EH (cell line): ENCODE measurements at regions not wholly inside any gene's neighbourhood (a gene's known extent, or its start where the extent isn't known, plus 50 kb on each side); places are given as distances from the start of the nearest gene placed in this dataset.
"Not testable (repeated sequence)": the region's sequence is repeated elsewhere in the genome, so short reads cannot be mapped to it uniquely, and the experiment has no call there.

Experiments used
- DNase-seq: peaks from one replicate; pipeline ENCODE4 v3.0.0-alpha.2; 2015; ENCODE audit warnings: low read depth

DNA sequence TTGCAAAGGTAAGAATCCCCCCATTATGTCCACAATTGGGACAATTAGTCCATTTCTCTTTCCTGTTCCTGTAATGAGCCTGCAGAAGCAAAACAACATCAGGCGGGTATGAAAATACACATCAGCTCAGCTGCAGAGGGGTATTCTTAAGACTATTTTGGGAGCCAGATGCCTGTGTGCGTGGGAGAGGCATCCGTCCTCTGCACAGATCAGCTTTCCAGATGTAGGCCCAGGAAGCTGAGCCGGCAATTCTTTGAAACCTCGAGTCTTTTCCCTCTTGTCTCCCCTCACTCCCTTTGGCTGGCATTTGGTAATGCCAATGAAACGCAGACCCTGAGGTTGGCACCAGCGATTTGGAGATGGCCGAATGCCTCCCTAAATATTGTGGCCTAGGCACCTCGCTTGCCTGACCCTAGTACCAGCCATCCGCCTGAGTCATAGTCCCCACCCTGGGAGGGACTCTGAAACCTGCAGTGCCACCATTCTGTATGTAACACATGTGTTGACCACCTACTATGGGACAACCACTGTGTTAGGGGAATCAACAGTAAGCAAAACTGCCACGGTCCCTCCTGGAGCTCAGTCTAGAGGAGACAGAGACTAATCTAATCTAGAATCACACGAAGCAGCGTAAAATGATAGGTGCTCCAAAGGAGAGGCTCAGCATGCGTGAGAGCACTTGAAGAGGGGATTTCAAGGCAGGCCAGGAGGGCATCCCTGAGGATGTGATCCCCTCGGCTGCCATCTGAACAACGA lies 603.0 kb downstream of the MATN1 start:
- DNase-seq: no peak

DNA sequence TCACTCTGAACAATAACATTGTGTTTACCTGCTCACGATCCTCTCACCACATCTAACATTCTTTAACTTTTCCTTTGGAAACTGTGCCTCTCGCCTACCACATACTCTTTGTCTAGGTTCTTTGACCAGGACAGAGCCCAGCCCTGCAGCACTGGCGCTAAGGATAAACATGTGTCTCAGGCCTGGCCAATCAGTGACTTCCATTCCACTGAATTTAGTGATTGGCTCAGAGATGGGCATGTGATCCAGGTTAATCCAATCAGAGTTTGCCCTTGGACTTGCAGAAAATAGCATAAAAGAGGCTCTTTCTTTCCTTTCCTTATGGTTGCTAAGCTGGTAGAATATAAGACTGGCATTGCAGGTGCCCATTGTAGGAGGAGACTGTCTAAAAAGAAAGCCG lies 605.7 kb downstream of the MATN1 start:
- DNase-seq: peak; percentile 14

DNA sequence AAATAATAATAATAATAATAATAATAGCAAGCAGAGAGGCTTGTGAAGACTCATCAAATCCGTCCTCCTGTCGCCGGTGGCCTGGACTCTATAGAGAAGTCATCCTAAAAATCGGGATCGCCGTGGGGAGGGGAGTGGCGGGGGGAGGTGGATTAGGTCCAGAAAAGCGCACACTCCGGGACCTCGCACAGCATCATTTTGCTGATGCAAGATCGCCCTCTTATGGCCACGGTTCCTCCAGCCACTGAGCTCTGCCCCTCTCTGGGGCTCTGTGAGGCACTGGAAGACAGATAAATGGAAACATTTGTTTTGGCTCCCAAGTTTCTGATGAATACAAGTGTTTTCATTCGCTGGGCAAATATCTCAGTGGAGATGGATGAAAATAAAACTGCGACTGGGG lies 612.0 kb downstream of the MATN1 start:
- peak; percentile 52 for DNase-seq

DNA sequence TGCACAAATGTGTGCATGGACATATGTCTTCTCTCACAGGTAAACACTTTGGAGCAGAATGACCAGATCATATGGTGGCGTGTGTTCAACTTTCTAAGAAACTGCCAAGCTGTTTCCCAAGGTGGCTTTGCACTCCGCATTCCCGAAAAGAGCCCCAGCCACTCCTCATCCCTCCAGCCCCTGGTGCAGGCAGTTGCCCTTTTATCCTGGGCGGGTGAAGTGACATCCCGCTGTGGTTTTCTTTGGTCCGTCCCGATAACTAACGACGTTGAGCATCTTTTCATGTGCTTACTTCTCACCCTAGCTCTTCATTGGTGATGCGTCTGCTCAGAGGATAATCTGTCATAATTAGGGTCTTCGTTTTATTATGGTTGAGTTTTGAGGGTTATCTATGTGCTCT lies 612.5 kb downstream of the MATN1 start:
- DNase-seq: no peak

DNA sequence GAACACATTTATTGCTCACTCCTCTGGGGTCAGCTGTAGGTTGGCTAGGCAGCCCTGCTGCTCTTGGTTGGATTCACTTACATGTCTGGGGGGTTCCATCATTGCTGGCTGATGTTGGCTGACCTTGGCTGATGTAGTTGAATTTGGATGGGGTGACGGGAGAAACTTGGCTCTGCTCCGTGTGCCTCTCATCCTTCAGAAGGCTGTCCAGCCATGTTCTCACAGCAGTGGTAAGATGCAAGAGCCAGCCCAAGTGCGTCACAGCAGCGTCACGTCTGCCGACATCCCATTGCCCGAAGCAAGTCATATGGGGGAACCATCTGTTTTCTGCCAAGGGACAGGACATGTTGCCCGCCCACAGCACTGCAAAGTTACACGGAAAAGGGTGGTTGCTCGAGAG lies 613.5 kb downstream of the MATN1 start:
- DNase-seq: peak; percentile 56

DNA sequence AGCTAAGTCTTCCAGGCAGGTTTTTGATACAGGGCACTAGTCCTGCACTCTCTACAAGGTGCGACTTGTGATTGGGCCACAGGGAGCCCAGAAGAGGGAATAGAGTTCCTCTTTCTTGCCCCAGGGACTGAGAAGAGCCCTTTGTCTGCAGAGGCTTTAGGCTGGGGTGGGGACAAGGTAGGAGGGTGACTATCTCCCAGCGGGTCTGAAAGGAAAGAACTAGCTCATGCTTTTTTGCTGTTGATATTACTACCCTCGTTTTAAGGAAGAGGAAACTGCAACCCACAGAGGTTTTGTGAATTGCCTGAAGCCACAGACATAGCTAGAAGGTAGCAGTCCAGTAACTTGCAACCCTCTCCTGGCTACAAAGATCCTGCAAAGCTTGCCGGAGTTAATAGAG lies 615.2 kb downstream of the MATN1 start:
- DNase-seq: no peak

DNA sequence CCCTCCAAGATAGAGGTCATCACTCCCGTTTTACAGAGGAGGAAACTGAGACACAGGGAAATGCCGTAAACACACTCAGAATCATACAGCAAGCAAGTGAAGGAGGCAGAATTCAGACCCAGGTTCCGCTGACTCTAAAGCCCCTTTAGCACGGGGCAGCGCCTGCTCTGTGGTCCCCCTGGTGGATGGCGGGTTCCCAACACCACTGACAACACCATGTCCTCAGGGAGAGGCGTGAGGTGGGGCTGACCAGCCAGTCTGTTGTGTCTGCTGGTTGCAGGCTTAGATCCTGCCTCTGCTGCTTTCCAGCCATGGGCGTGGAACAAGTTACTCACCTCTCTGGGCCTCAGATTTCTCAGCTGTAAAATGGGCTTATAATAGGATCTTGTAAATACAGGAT lies 617.3 kb downstream of the MATN1 start:
- DNase-seq: peak; percentile 51

DNA sequence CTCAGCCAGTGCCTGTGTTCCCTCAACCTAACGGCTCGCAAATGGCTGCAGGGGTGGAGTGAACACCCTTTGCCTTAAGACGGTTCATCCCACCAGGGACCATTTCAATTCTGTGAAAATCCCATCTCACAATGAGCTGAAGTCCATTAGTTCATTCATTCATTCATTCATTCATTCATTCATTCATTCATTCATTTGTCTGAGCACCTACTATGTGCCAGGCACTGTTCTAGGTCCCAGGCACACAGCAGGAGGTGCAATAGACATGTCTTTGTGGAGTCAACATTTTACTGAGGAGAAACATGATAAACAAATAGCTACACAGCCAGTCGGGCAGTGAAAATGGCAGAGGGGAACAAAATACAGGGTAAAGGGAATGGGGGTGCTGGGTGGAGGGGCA lies 618.8 kb downstream of the MATN1 start:
- no peak for DNase-seq

DNA sequence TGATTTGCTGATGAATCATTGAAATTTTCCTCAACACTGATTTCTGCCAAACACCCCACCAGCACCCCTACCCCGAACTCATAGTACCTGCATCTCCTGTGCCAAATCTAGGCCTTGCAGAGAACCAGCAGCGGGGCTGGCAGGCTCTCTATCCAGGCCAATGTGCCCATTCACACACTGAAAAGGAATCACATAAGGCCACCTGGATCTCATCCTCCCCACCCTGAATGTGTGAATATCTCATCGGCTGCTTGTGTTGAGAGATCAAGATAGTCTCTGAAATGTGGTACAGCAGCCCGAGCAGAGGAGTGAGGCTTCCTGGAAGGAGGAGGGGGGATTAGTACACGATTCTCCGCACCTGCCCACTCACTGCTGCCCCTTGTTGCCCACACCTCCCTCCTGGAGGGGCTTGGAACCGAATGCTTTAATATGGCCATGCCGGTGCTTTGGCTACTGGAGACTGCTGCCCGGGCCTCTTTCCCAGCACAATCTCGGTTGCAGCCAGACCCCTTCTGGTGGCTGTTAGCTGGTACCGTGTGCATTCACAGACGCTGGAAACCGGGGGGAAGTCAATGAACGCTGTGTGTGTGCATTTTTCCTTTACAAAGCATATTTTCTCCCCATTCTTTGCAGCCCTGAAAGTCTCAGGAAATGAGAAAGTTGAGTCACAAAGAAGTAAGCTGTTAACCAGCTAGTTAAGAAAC lies 619.5 kb downstream of the MATN1 start:
- no peak for DNase-seq

DNA sequence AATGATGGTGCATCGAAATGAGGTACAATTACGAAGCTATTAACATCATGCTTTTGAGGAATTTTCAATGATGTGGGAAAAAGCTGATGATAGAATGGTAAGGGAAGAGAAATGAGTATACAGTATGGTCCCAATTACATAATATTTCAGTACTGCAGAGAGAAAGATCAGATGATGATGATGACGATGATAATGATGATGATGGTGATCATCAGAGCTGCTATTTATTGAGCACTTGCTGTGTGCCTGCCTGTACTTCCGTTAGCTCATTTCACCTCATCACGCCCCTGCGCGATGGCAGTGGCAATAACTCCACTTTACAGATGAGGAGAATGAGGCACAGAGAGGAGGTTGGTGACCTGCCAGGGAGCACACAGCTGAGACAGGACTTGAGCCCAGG lies 620.8 kb downstream of the MATN1 start:
- DNase-seq: no peak

DNA sequence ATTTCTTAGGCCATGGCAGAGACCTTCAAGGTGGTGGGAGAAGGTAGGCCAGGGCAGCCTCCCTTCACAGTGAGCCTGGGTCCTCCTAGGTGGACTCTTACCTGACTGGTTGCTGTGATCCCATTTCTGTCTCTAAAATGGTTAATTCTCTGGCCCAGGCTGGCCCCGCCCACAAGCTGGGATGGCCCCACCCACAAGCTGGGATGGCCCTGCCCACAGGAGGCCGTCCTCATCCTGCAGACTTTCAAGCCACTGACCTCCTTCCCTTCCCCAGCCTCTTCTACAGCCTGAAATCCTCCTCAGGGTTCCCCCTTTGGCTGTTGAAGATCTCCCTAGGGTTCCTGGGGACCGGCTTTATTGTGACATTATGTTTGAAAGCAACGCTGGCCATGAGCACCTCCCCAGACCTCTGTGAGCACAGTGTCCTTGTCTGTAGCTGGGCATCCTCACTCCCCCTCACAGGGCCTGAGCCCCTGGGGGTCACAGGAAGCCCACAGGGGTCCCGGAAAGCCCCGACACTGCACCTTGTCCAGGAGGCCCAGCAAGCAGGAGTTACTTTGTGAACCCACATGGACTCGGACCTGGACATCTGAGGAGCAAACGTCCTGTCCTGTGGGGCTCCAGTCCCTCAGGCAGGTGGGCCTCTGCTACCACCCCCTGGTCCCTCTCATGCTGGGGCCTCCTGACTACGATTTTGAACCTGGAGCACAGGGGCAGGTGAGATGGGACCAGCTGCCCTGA lies 621.7 kb downstream of the MATN1 start:
- peak; percentile 37 for DNase-seq

DNA sequence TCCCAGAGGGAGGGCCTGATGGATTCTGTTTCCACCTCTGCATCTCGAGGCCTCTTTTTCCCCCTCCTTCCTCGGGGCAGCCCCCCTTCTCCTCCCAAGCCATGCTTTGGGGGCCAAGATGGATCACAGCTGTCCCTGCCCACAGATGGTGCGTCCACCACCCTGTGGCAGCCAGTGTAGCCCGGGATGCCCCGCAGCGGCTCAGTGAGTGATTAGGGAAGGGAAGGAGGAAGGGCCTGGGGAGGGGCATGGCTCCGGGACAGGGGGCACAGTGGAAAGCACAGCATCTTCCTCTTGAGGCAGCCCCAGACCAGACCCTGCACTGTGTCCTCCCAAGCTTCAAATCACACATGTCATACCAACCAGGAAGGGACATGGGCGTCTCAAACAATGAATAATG lies 622.4 kb downstream of the MATN1 start:
- DNase-seq: no peak

DNA sequence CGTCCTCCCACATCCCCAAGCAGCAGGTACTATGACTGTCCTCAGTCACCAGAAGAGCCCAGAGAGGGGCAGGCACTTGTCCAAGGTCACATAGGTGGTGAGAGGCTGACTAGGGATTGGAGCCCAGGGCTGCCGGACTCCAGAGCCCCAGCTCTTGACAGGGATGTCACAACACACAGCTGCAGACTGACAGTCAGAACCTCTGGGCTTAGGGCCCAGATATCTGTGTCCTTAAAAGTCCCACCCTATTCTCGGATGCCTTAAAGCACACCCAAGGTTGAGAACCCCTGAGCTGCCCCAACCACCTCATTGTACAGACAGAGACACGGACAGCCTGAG lies 622.9 kb downstream of the MATN1 start:
- DNase-seq: no peak

DNA sequence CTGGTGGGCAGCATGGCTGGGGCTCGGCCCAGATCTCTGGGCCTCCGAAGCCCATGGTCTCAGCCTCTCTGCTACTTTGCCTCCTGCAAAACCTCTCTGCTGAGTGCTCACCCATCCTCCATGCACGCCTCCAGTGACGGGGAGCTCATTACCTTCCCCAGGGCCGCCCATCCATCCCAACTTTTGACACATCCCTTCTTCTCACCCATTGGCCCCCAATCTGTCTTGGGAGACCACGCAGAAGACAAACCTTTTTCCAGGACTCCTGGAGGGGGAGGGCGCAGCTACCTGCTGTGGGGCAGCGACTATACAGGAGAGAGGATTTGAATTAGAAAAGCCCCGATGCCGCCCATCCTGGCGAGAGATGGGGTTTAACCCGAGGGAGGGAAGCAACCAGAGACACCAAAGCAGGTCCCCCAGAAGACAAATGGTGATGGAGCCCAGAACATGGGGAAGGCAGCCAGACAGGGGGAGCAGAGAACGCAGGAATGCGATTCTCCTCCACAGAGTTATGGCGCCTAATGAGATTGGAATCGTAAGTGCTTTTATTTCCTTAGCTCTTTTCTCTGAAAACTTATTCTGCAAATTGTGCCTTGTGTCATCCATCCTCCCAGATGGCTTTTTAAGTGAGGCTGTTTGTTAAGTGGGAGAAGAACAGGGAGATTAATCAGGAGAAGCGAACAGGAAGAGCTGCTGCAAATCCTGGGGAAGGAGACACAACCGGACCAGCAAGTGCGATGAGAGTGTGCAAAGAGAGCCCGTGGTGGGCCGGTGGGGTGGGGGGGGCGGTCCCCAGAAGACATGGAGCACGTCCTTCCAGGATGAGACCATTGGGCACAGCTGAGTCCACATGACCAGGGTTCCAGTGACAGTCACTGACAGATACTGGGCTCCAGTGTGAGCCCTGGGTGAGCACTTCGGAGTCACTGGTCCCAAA lies 623.5 kb downstream of the MATN1 start:
- DNase-seq: no peak

DNA sequence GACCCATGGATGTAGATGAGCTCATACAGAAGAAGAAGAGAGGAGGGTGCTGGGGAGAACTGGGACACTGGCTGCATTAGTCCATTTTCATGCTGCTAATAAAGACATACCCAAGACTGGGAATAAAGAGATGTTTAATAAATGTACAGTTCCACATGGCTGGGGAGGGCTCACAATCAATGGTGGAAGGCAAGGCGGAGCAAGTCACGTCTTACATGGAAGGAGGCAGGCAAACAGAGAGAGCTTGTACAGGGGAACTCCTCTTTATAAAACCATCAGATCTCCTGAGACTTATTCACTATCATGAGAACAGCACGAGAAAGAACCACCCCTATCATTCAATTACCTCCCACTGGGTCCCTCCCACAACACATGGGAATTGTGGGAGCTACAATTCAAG lies 625.5 kb downstream of the MATN1 start:
- DNase-seq: not testable (repeated sequence)

DNA sequence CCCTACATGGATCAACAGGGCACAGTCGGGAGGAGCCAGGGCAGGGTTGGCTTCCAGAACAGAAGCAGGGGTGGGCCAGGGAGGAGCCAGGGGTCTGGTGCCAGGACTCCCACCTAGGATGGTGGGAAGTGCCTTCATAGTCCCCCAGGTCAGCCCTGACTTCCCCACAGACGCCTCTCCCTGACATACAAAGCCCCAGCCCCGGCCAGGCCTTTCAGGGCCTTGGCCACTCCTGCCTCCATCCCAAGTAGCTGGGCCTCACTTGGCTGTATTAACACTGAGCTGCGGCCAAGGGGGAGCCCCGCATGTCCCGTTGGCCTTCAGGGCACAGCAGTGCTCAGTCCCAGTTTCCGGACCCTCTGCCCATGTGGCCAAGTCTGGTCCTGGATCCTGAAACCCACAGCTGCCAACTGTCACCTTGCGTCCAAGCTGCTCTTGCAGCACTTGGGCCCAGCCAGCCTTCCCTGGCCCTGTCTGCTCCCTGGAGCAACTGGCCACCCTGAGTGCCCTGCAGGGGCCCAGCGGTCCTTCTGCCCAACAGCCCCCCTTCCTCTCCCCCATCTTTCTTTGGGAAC lies 627.8 kb downstream of the MATN1 start:
- no peak for DNase-seq

DNA sequence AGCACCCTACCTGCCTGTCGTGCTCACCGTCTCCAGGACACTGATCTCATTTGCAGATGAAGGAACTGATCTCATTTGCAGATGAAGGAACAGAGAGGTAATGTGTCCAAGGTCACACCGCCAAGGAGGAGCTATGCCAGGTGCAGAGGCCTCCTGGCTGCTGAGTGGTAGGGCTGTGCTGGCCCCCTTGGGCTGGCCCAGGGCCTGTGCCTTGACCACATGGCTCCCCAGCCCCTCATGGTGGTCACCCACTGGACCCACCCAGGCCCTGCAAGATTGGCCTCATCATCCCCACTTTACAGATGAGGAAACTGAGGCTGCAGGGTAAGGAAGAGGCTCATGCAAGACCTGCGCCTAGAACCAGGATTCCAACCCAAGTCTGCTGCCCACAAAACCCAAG lies 628.3 kb downstream of the MATN1 start:
- DNase-seq: no peak

DNA sequence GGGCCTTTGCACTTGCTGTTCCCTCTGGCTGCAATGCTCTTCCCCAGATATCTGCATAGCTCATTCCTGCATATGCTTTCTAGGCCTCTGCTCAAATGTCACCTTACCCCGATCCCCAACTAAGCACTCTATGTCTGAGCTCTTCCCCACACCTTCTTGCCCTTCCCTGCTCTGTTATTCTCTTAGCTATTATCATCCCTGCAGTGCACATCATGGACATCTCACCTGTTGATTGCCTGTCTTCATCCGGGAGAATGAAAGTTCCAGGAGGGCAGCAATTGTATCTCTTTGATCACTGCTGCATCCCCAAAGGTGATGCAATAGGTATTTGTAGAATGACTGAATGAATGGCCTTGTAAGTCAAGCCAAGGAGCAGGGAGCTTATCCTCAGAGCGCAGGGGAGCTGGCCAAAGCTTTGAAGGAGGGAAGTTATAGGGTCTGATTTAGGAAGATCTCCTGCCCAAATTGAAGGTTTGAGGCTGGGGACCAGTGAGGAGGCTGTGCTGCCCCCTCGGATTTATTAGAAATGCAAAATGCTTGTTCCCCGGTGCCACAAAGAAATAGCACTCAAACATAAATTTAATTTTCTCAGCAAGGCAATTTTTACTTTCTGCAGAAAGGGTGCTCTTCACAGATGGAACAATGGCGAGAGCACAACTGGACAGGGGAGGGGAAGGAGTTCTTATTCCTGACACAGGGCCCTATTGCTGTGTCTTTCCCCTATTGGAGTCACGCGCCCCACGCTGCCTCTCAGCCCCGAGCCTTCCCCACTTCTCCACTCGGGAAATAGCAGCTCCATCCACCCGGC lies 631.1 kb downstream of the MATN1 start:
- DNase-seq: no peak

DNA sequence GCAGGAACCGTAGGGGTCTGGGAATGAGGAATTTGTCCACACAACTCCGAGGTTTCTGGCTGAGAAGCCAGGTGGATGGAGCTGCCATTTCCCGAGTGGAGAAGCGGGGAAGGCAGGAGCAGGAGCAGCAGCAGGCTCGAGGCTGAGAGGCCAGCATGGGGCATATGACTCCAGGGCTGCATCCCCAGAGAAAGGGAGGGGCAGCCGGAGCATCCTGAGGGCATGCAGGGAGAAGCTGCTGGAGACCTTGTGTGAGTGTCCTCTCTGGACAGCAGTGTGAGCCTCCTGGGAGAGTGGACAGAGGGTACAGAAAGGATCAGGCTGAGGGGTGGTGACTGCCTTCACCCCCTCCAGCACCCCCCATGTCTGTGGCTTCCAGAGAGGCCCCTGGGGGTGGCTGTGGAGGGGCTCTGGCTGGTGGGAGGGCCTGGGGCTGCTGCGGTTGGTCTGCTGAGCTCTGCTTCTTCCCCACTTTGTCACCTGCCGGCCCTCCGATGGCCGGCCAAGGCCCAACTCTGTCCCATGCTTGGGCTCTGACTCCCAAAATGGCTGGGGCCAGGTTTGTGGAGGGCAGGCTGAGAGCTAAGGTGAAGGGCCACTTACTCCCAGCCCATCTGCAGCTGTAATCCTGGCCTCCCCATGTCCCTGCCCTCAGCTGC lies 633.1 kb downstream of the MATN1 start:
- no peak for DNase-seq

DNA sequence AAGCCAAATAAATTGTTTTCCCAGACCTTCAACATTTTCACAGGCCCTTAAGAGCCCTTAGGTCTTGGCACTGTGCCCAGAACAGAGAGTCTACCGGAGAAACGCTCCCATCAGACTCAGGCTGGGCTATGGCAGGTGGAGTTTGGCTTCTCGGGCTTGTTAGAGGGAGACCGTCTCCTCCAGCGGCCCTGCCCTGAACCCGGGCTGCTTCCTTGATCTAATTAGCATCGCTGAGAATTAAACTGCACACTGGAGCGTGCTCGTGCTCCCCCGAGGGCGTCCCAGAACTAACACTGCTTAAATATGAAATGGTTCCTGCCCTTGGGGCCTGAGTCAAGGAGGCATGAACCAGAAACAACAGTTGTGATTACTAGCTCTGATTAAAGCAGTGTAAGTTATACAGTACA lies 634.4 kb downstream of the MATN1 start:
- DNase-seq: no peak
